GM12874 (cell line): ENCODE measurements at regions not wholly inside any gene's neighbourhood (a gene's known extent, or its start where the extent isn't known, plus 50 kb on each side); places are given as distances from the start of the nearest gene placed in this dataset.

Experiments
- TF ChIP-seq, protein P1 (sequence below): IDR thresholded peaks from 2 replicates; pipeline ENCODE4 v1.5.1; 2011; ENCODE audit warnings: low read depth, mild to moderate bottlenecking, control low read depth, low read length, moderate library complexity; ENCODE audit not compliant: insufficient read depth

DNA sequence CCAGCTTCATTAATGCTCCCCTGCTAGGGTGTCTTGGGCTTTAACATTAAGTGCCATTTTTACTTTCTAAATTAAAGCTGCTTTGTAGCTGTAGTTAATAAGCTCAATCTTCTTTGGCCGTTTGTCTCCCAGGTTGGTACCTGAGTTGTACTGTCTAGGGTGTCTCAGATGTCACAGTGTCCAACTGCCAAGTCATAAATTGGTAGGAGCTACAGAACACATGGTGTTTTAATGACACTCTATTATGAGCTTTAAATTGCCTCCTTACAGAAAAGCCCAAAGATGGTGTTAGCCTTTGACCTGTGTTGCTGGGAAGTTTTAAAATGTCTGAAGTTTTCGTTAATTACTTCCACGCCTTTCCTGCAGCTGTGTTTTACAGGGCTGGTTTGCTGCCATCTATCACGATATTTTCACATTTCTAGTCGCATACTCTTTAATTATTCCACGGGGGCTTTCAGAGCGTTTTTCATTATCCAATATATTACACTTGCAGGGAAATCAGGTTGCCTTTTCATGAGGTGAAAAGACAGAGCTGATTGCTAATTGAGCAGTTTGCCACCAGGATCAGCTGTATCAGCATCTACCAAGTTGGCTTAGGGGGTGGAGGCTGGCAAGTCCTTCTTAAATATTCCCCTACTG lies 247.8 kb upstream of the PLPP4 start:
- TF ChIP-seq, protein P1, sequence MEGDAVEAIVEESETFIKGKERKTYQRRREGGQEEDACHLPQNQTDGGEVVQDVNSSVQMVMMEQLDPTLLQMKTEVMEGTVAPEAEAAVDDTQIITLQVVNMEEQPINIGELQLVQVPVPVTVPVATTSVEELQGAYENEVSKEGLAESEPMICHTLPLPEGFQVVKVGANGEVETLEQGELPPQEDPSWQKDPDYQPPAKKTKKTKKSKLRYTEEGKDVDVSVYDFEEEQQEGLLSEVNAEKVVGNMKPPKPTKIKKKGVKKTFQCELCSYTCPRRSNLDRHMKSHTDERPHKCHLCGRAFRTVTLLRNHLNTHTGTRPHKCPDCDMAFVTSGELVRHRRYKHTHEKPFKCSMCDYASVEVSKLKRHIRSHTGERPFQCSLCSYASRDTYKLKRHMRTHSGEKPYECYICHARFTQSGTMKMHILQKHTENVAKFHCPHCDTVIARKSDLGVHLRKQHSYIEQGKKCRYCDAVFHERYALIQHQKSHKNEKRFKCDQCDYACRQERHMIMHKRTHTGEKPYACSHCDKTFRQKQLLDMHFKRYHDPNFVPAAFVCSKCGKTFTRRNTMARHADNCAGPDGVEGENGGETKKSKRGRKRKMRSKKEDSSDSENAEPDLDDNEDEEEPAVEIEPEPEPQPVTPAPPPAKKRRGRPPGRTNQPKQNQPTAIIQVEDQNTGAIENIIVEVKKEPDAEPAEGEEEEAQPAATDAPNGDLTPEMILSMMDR: no peak

DNA sequence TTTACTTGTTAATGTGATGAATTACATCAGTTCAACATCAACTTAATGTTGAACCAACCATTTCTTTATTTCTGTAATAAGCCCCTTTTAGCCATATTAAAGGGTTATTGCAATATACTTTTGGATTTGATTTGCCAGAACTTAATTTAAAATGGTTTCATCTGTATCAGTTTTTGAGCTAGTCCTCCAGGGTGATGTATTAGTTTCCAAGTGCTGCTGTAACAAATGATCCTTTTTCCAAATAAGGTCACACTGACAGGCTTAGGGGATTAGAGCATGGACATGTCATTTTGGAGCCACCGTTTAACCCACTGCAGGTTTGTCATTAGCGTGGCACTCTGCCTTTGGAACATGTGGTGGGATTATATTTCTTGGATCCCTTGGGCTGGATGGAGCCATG lies 244.8 kb upstream of the PLPP4 start:
- TF ChIP-seq, protein P1: no peak

DNA sequence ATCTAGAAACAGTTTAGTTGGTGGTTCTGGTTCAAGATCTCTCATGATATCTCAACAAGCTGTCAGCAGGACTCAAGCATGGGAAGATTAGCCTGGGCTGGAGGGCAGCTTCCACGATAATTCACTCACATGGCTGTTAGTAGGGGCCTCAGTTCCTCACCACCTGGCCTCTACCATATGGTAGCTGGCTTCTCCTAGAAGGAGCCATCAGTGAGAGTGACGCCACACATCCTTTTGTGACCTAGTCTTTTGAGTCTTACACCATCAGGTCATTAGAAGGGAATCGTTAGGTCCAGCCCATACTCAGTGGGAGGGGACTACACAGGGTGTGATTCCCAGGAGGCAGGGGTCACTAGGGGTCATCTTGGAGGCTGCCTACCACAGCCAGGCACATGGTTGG lies 239.3 kb upstream of the PLPP4 start:
- TF ChIP-seq, protein P1: no peak

DNA sequence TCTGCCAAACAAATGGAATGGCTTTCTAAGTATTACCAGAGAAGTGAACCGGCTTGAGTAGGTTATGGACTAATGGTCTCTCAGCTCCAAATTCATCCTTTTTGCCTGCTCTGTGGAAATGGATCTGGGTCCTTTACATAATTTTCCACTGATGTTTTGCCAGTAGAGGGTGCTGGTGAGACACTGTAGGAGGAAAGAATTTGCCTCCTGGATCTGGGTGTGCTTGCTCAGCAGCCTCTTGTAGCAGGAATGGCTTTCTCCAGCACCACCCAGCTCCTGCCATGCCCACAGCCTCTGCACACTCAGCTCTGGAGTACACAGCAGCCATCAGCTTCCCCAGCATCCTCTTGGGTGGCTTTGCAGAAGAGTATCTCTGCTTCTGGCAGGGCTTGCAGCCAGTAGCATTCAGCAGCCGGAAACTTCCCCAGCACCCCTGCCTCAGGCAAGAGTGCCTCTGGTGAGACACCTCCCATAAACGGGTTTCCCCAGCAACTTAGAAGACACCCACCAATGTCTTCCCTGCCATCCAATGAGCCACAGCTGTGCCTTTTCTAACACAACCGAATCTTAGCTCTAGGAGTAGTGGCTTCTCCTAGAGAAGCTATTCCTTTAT lies 235.0 kb upstream of the PLPP4 start:
- TF ChIP-seq, protein P1: peak; percentile 66

DNA sequence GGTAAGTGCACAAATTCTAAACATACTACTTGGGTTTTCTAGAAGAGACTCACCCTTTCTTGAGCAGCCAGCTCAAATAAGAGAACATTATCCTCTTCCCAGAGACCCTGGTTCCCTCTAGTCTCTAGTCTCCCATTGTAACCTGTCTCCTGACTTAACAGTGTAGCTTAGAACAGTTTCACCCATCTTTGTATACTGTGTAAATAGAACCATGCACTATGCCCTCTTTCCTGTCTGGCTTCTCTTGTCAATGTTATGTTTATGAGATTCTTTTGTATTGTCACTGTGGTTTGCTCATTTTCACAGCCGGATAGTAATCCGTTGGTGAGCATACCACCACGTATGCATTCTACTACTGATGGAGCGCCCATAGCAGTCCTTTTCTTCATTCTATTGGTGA lies 227.4 kb upstream of the PLPP4 start:
- TF ChIP-seq, protein P1: no peak

DNA sequence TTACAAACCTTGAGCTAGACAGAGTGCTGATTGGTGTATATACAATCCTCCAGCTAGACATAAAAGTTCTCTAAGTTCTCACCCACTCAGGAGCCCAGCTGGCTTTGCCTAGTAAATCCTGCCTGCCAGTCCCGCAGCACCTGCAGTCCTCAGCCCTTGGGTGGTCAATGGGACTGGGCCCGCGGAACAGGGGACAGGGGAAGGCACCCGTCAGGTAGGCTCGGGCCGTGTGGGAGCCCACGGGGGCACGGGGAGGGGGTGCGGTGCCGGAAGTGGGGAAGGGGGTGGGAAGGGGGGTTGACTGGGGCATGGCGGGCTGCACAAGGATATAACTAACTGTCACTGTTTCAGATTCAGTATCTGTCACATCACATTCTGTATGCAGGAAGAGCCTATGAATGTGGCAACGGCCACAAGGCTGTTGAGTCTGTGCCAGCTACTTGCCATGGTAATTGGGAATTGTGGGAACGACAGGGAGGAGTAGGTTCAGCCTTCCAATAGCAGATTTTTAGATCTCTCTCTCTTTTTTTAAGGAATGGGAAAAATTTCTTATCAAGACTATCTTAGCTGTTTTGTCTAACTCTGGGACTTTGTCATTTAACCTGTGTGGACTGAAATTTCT lies 205.1 kb upstream of the PLPP4 start:
- TF ChIP-seq, protein P1: no peak

DNA sequence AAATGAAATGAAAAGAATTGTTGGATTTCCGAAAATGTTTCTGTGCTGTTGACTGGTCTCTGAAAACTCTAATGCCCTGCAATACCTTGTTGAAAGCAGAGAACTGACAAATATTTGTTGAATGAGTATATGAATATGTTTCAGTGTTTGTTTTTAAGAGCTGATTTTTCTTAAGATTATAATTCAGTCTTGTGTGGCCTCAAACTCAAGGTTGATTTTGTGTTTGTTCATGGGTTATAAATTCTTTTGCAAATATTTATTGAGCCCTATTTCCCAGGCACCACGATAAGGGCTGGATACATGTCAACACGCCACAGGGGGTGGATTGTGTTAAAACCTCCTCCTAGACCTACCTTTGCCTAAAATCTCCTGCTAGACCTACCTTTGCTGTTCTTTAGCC lies 203.9 kb upstream of the PLPP4 start:
- TF ChIP-seq, protein P1: no peak
